22Rv1 (cell line): ENCODE measurements at regions not wholly inside any gene's neighbourhood (a gene's known extent, or its start where the extent isn't known, plus 50 kb on each side); places are given as distances from the start of the nearest gene placed in this dataset.
"Not testable (repeated sequence)": the region's sequence is repeated elsewhere in the genome, so short reads cannot be mapped to it uniquely, and the experiment has no call there.

Experiments
- H3K27ac ChIP-seq: fragments of 450-650 bp; 2 replicates; pipeline ENCODE4 v1.5.1; 2017
- ZFX ChIP-seq: fragments of 450-650 bp; IDR thresholded peaks from 2 replicates; pipeline ENCODE4 v1.6.1; 2017; ENCODE audit warnings: antibody characterized with exemption, borderline replicate concordance
- TF ChIP-seq, protein P1 (sequence below): fragments of 450-650 bp; IDR thresholded peaks from 2 replicates; pipeline ENCODE4 v1.5.1; 2017; ENCODE audit warnings: mild to moderate bottlenecking

GRCh38 chr10:94240491-94240890 lies 122.2 kb downstream of the NOC3L start:
- TF ChIP-seq, protein P1, sequence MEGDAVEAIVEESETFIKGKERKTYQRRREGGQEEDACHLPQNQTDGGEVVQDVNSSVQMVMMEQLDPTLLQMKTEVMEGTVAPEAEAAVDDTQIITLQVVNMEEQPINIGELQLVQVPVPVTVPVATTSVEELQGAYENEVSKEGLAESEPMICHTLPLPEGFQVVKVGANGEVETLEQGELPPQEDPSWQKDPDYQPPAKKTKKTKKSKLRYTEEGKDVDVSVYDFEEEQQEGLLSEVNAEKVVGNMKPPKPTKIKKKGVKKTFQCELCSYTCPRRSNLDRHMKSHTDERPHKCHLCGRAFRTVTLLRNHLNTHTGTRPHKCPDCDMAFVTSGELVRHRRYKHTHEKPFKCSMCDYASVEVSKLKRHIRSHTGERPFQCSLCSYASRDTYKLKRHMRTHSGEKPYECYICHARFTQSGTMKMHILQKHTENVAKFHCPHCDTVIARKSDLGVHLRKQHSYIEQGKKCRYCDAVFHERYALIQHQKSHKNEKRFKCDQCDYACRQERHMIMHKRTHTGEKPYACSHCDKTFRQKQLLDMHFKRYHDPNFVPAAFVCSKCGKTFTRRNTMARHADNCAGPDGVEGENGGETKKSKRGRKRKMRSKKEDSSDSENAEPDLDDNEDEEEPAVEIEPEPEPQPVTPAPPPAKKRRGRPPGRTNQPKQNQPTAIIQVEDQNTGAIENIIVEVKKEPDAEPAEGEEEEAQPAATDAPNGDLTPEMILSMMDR: no peak
- no peak for TF ChIP-seq ZFX
- no peak overlapping the region for H3K27ac ChIP-seq

DNA sequence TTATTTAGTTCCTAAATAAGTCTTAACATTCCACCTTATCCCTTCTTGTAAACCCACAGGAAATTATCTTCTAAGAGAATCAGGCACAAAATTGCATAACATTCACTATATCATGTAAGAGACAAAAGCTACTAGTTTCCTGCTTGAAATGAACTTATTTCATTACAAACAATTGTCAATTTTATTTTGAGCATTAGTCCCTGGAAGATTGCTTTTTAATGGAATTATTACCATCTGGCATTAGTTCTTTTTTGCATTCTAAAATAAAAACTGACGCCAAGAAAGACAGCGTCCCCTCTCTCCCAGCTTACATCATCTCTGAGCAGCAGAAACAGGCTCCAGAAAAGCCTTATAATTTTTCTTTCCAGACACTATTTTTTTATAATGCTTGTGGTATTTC lies 121.8 kb downstream of the NOC3L start:
- H3K27ac ChIP-seq: no peak overlapping the region
- TF ChIP-seq ZFX: no peak
- TF ChIP-seq, protein P1: no peak

DNA sequence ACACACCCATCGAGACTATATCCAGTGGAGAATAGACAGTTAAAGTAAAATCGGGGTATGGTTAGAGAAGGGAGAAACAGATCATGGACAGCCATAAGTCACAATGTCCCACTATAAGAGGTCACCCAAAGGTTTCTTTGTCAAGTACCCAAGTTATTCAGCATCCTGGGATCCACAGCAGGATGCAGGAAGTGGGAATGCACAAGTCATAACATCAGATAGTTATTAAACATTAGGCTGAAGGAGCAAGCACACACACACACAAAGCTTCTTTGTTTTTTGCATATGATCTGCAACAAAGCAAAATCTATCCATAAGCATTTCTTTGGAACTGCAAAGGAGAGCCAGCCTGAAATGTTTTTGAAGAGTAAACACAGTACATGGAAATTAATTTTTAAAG lies 111.6 kb downstream of the NOC3L start:
- TF ChIP-seq ZFX: no peak
- TF ChIP-seq, protein P1: no peak
- H3K27ac ChIP-seq: no peak overlapping the region

DNA sequence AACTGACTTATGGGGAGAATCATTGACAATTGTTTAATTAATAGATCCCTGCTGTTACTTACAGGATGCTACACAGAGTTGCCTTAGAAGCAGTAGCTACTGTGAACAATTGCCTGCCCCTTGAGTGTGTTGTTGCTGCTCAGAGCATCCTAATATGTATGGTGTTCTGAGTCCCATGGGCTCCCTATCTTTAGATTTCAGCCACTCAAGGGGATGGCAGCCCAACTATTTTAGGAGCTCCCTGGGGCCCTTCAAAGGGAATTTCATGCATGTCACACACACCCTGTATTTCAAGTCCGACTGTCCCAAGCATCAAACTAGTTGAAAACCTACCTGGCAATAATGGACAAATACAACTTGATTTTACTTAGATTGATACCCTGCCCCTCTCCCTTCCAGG lies 111.2 kb downstream of the NOC3L start:
- no peak for TF ChIP-seq ZFX
- TF ChIP-seq, protein P1: no peak
- H3K27ac ChIP-seq: no peak overlapping the region

GRCh38 chr10:94257407-94257806 lies 105.3 kb downstream of the NOC3L start:
- not testable (repeated sequence) for H3K27ac ChIP-seq

GRCh38 chr10:94260455-94260854 lies 102.3 kb downstream of the NOC3L start:
- TF ChIP-seq ZFX: no peak
- TF ChIP-seq, protein P1: no peak

DNA sequence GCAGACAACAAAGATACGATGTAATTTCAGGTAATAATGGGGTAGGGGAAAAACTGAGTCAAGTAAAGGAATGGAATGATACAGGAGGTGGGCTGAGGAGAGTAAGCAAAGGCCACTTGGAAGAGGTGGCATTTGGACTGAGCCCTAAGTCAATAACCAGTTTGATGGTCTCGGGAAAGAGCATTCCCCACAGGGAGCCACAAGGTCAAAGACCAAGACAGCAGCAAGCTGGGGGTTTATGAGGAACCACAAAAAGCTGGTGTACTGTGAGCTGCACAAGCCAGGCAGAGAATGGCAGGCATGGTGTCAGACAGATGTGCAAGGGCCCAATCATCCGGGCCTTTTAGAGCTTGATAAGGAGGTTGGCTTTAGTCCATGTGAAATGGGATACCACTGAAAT lies 98.7 kb downstream of the NOC3L start:
- TF ChIP-seq, protein P1: no peak
- TF ChIP-seq ZFX: no peak

More at GRCh38 chr10:94260455-94260854, 102.3 kb downstream of the NOC3L start:
- no peak overlapping the region for H3K27ac ChIP-seq

GRCh38 chr10:94266091-94266490 lies 96.6 kb downstream of the NOC3L start:
- TF ChIP-seq, protein P1: no peak
- TF ChIP-seq ZFX: no peak
- no peak overlapping the region for H3K27ac ChIP-seq

More for the DNA sequence above, 98.7 kb downstream of the NOC3L start:
- no peak overlapping the region for H3K27ac ChIP-seq
